Bronchial epithelial cell (primary cell): ENCODE measurements at regions not wholly inside any gene's neighbourhood (a gene's known extent, or its start where the extent isn't known, plus 50 kb on each side); places are given as distances from the start of the nearest gene placed in this dataset.
A peak's percentile ranks its signal among the peaks of the same experiment; 100 is the strongest.
"Not testable (repeated sequence)": the region's sequence is repeated elsewhere in the genome, so short reads cannot be mapped to it uniquely, and the experiment has no call there.

Experiments
- DNase-seq: peaks from one replicate; pipeline ENCODE4 v3.0.0-alpha.2; 2010; ENCODE audit warnings: low read depth
- FAIRE-seq: peaks from 2 replicates; lab custom pipeline; 2011; peaks lifted over from hg19 to GRCh38; lab: Jason Lieb, UNC
- H3K27me3 ChIP-seq: 2 replicates; pipeline ENCODE4 v1.5.1; 2011; ENCODE audit warnings: low read length; ENCODE audit not compliant: control insufficient read depth, insufficient read depth
- H3K36me3 ChIP-seq: 2 replicates; pipeline ENCODE4 v1.5.1; 2011; ENCODE audit warnings: low read length; ENCODE audit not compliant: control insufficient read depth, insufficient read depth
- H3K4me3 ChIP-seq: 2 replicates; pipeline ENCODE4 v1.5.1; 2011; ENCODE audit warnings: mild to moderate bottlenecking, low read depth, low read length, control low read depth
- CTCF ChIP-seq: IDR thresholded peaks from 2 replicates; pipeline ENCODE4 v1.5.1; 2011; ENCODE audit warnings: mild to moderate bottlenecking, moderate library complexity, low read length, control low read depth, inconsistent platforms; ENCODE audit not compliant: insufficient read depth, severe bottlenecking

- not testable (repeated sequence) for FAIRE-seq, DNase-seq, H3K36me3 ChIP-seq, H3K4me3 ChIP-seq, H3K27me3 ChIP-seq
Observed at GRCh38 chr6:71360556-71361335, 72.1 kb downstream of the OGFRL1 start.

GRCh38 chr6:71364889-71365542 lies 76.4 kb downstream of the OGFRL1 start:
- Histone ChIP-seq H3K4me3 (no peak overlapping the region), H3K27me3 (no peaks in the 10 kb centered on the region), H3K36me3 (no peaks in the 10 kb centered on the region)
- no peak for TF ChIP-seq CTCF
- FAIRE-seq (no peak), DNase-seq (no peak)

GRCh38 chr6:71367756-71368155 lies 79.1 kb downstream of the OGFRL1 start:
- H3K4me3 ChIP-seq, result no peak overlapping the region
- H3K27me3 ChIP-seq, result no peaks in the 10 kb centered on the region
- DNase-seq (peak; percentile 67), FAIRE-seq (no peak)
- no peaks in the 10 kb centered on the region for H3K36me3 ChIP-seq
- TF ChIP-seq CTCF, result no peak

GRCh38 chr6:71368284-71368683 lies 79.7 kb downstream of the OGFRL1 start:
- FAIRE-seq, result no peak
- no peak overlapping the region for H3K4me3 ChIP-seq
- TF ChIP-seq CTCF, result no peak
- H3K36me3 ChIP-seq, result no peaks in the 10 kb centered on the region
- no peak for DNase-seq
- no peaks in the 10 kb centered on the region for H3K27me3 ChIP-seq

GRCh38 chr6:71371559-71371958 lies 82.9 kb downstream of the OGFRL1 start:
- DNase-seq, result no peak
- no peak overlapping the region for H3K4me3 ChIP-seq
- FAIRE-seq, result no peak
- no peaks in the 10 kb centered on the region for H3K27me3 ChIP-seq
- no peak for TF ChIP-seq CTCF
- H3K36me3 ChIP-seq, result peaks cover 2% of the 10 kb centered on the region

GRCh38 chr6:71373943-71374342 lies 85.3 kb downstream of the OGFRL1 start:
- peaks cover 2% of the 10 kb centered on the region for H3K36me3 ChIP-seq
- DNase-seq, result no peak

More at GRCh38 chr6:71373943-71374342, 85.3 kb downstream of the OGFRL1 start:
- no peaks in the 10 kb centered on the region for H3K27me3 ChIP-seq
- TF ChIP-seq CTCF, result no peak
- no peak for FAIRE-seq
- no peak overlapping the region for H3K4me3 ChIP-seq
